Mesendoderm (in vitro differentiated cells): ENCODE measurements at regions not wholly inside any gene's neighbourhood (a gene's known extent, or its start where the extent isn't known, plus 50 kb on each side); places are given as distances from the start of the nearest gene placed in this dataset.

Experiments used
- DNase-seq: peaks from one replicate; pipeline ENCODE4 v3.0.0; 2013
- H2AK5ac ChIP-seq: 2 replicates; pipeline ENCODE4 v1.6.1; 2013; ENCODE audit warnings: low read length, inconsistent platforms
- H2BK120ac ChIP-seq: 2 replicates; pipeline ENCODE4 v1.6.1; 2013; ENCODE audit warnings: low read depth, mild to moderate bottlenecking, low read length, moderate library complexity, mixed read lengths
- H2BK15ac ChIP-seq: replicated peaks from 2 replicates; pipeline ENCODE4 v1.6.1; 2013; ENCODE audit warnings: low read depth, mild to moderate bottlenecking, moderate library complexity
- H2BK5ac ChIP-seq: 2 replicates; pipeline ENCODE4 v1.6.1; 2013; ENCODE audit warnings: low read length, inconsistent platforms
- H3K18ac ChIP-seq: 2 replicates; pipeline ENCODE4 v1.6.1; 2013; ENCODE audit warnings: mild to moderate bottlenecking, low read length, mixed read lengths
- H3K23ac ChIP-seq: one replicate; pipeline ENCODE4 v1.6.1; 2013; ENCODE audit warnings: low read length
- H3K27ac ChIP-seq: 2 replicates; pipeline ENCODE4 v1.5.1; 2013; ENCODE audit warnings: low read depth, mild to moderate bottlenecking, inconsistent platforms, low read length, moderate library complexity
- H3K27me3 ChIP-seq: 2 replicates; pipeline ENCODE4 v1.6.1; 2013; ENCODE audit warnings: low read length, control low read depth, mild to moderate bottlenecking, inconsistent platforms; ENCODE audit not compliant: insufficient read depth, poor library complexity
- H3K36me3 ChIP-seq: 2 replicates; pipeline ENCODE4 v1.6.1; 2013; ENCODE audit warnings: low read length, inconsistent platforms; ENCODE audit not compliant: control insufficient read depth, insufficient read depth
- H3K4ac ChIP-seq: one replicate; pipeline ENCODE4 v1.6.1; 2013; ENCODE audit warnings: low read depth, mild to moderate bottlenecking, low read length, moderate library complexity
- H3K4me1 ChIP-seq: 2 replicates; pipeline ENCODE4 v1.6.1; 2013; ENCODE audit warnings: low read depth, low read length, inconsistent platforms; ENCODE audit not compliant: control insufficient read depth
- H3K4me2 ChIP-seq: 2 replicates; pipeline ENCODE4 v1.6.1; 2013; ENCODE audit warnings: low read length
- H3K4me3 ChIP-seq: 2 replicates; pipeline ENCODE4 v1.5.1; 2013; ENCODE audit warnings: mild to moderate bottlenecking, low read length
- H3K56ac ChIP-seq: one replicate; pipeline ENCODE4 v1.6.1; 2013; ENCODE audit warnings: low read length
- H3K79me1 ChIP-seq: 2 replicates; pipeline ENCODE4 v1.6.1; 2013; ENCODE audit warnings: low read length, inconsistent platforms
- H3K79me2 ChIP-seq: 2 replicates; pipeline ENCODE4 v1.6.1; 2013; ENCODE audit warnings: mild to moderate bottlenecking, low read length; ENCODE audit not compliant: control insufficient read depth, insufficient read depth
- H3K9ac ChIP-seq: 2 replicates; pipeline ENCODE4 v1.6.1; 2013; ENCODE audit warnings: low read length, inconsistent platforms
- H4K5ac ChIP-seq: one replicate; pipeline ENCODE4 v1.6.1; 2013; ENCODE audit warnings: low read length
- H4K8ac ChIP-seq: one replicate; pipeline ENCODE4 v1.6.1; 2013; ENCODE audit warnings: low read depth, mild to moderate bottlenecking, control low read depth, low read length, moderate library complexity
- WGBS: extraction: QIAGEN DNeasy Blood & Tissue Kit; methylation state at CpG from one replicate; pipeline ENCODE4 v1.1.7; 2013; ENCODE audit warnings: low lambda C conversion rate, missing lambda C conversion rate; ENCODE audit not compliant: insufficient coverage; ENCODE audit errors: extremely low coverage; 5-methylcytosine and 5-hydroxymethylcytosine counted together

GRCh38 chr7:130971297-130971696 lies 237.3 kb upstream of the KLF14 start:
- no peak overlapping the region for H3K56ac ChIP-seq
- no peak overlapping the region for H3K9ac ChIP-seq
- no peaks in the 10 kb centered on the region for H3K27me3 ChIP-seq
- no peak overlapping the region for H3K27ac ChIP-seq
- no peaks in the 10 kb centered on the region for H3K4me1 ChIP-seq
- H2BK5ac ChIP-seq, result no peak overlapping the region
- no peaks in the 10 kb centered on the region for H3K79me1 ChIP-seq
- no peak overlapping the region for H3K4me3 ChIP-seq
- H3K23ac ChIP-seq, result no peak overlapping the region
- WGBS, result no CpG with 5 or more reads among the region's 4 CpGs
- no peak overlapping the region for H3K18ac ChIP-seq
- no peak for DNase-seq
- no peak overlapping the region for H4K5ac ChIP-seq
- H3K79me2 ChIP-seq, result no peaks in the 10 kb centered on the region
- H4K8ac ChIP-seq, result no peak overlapping the region
- no peaks in the 10 kb centered on the region for H3K36me3 ChIP-seq
- no peak overlapping the region for H2BK120ac ChIP-seq
- H3K4ac ChIP-seq, result no peak overlapping the region
- no peak overlapping the region for H2BK15ac ChIP-seq
- H2AK5ac ChIP-seq, result no peak overlapping the region
- H3K4me2 ChIP-seq, result no peak overlapping the region

- H2BK15ac ChIP-seq, result no peak overlapping the region
- H3K79me2 ChIP-seq, result no peaks in the 10 kb centered on the region
- no peak overlapping the region for H2BK5ac ChIP-seq
- H3K4ac ChIP-seq, result no peak overlapping the region
- no peak overlapping the region for H4K5ac ChIP-seq
- WGBS, result no CpG with 5 or more reads among the region's 2 CpGs
- no peak for DNase-seq
- H3K23ac ChIP-seq, result no peak overlapping the region
- no peak overlapping the region for H2BK120ac ChIP-seq
- H3K18ac ChIP-seq, result no peak overlapping the region
- H3K4me2 ChIP-seq, result no peak overlapping the region
- H3K27me3 ChIP-seq, result no peaks in the 10 kb centered on the region
- no peak overlapping the region for H3K9ac ChIP-seq
- no peak overlapping the region for H3K4me3 ChIP-seq
- no peaks in the 10 kb centered on the region for H3K79me1 ChIP-seq
- no peaks in the 10 kb centered on the region for H3K4me1 ChIP-seq
- no peak overlapping the region for H4K8ac ChIP-seq
- no peak overlapping the region for H2AK5ac ChIP-seq
- H3K27ac ChIP-seq, result no peak overlapping the region
- no peak overlapping the region for H3K56ac ChIP-seq
- no peaks in the 10 kb centered on the region for H3K36me3 ChIP-seq
Observed at GRCh38 chr7:130972201-130972600, 238.2 kb upstream of the KLF14 start.

GRCh38 chr7:130973637-130974036 lies 239.6 kb upstream of the KLF14 start:
- no peak overlapping the region for H3K4me3 ChIP-seq
- no peak overlapping the region for H4K8ac ChIP-seq
- H3K18ac ChIP-seq, result no peak overlapping the region
- H3K23ac ChIP-seq, result no peak overlapping the region
- H2AK5ac ChIP-seq, result no peak overlapping the region
- no peaks in the 10 kb centered on the region for H3K79me2 ChIP-seq
- H3K4ac ChIP-seq, result no peak overlapping the region
- no peak overlapping the region for H3K4me2 ChIP-seq
- no peak overlapping the region for H3K9ac ChIP-seq
- no peak overlapping the region for H2BK120ac ChIP-seq
- H3K4me1 ChIP-seq, result no peaks in the 10 kb centered on the region
- H3K56ac ChIP-seq, result no peak overlapping the region
- no peak overlapping the region for H2BK5ac ChIP-seq
- H3K27ac ChIP-seq, result no peak overlapping the region
- H4K5ac ChIP-seq, result no peak overlapping the region
- no peaks in the 10 kb centered on the region for H3K36me3 ChIP-seq
- H2BK15ac ChIP-seq, result no peak overlapping the region
- no peaks in the 10 kb centered on the region for H3K79me1 ChIP-seq
- no peaks in the 10 kb centered on the region for H3K27me3 ChIP-seq
- no peak for DNase-seq

- H3K27ac ChIP-seq, result no peak overlapping the region
- H3K9ac ChIP-seq, result no peak overlapping the region
- H3K23ac ChIP-seq, result no peak overlapping the region
- no peak overlapping the region for H4K8ac ChIP-seq
- no peak for DNase-seq
- no peaks in the 10 kb centered on the region for H3K79me1 ChIP-seq
- no CpG with 5 or more reads among the region's 2 CpGs for WGBS
- H3K27me3 ChIP-seq, result no peaks in the 10 kb centered on the region
- H2BK15ac ChIP-seq, result no peak overlapping the region
- no peak overlapping the region for H2BK120ac ChIP-seq
- no peak overlapping the region for H3K4me2 ChIP-seq
- H2AK5ac ChIP-seq, result no peak overlapping the region
- H4K5ac ChIP-seq, result no peak overlapping the region
- no peak overlapping the region for H2BK5ac ChIP-seq
- H3K4me1 ChIP-seq, result no peaks in the 10 kb centered on the region
- no peak overlapping the region for H3K4me3 ChIP-seq
- H3K56ac ChIP-seq, result no peak overlapping the region
- H3K36me3 ChIP-seq, result no peaks in the 10 kb centered on the region
- H3K79me2 ChIP-seq, result no peaks in the 10 kb centered on the region
- no peak overlapping the region for H3K18ac ChIP-seq
- H3K4ac ChIP-seq, result no peak overlapping the region
Observed at GRCh38 chr7:130974169-130974568, 240.2 kb upstream of the KLF14 start.

- H2BK5ac ChIP-seq, result no peak overlapping the region
- no CpG with 5 or more reads among the region's 2 CpGs for WGBS
- H3K4ac ChIP-seq, result no peak overlapping the region
- H3K4me1 ChIP-seq, result no peaks in the 10 kb centered on the region
- no peak for DNase-seq
- H4K8ac ChIP-seq, result no peak overlapping the region
- no peaks in the 10 kb centered on the region for H3K36me3 ChIP-seq
- no peak overlapping the region for H2BK120ac ChIP-seq
- no peak overlapping the region for H3K18ac ChIP-seq
- no peak overlapping the region for H3K23ac ChIP-seq
- H3K4me2 ChIP-seq, result no peak overlapping the region
- H3K4me3 ChIP-seq, result no peak overlapping the region
- no peak overlapping the region for H2AK5ac ChIP-seq
- no peak overlapping the region for H2BK15ac ChIP-seq
- H3K56ac ChIP-seq, result no peak overlapping the region
- H3K27ac ChIP-seq, result no peak overlapping the region
- no peak overlapping the region for H4K5ac ChIP-seq
- H3K79me1 ChIP-seq, result no peaks in the 10 kb centered on the region
- H3K9ac ChIP-seq, result no peak overlapping the region
- H3K27me3 ChIP-seq, result no peaks in the 10 kb centered on the region
- H3K79me2 ChIP-seq, result no peaks in the 10 kb centered on the region
Observed at GRCh38 chr7:130974794-130975193, 240.8 kb upstream of the KLF14 start.

GRCh38 chr7:130975731-130976130 lies 241.7 kb upstream of the KLF14 start:
- Histone ChIP-seq H2BK15ac (no peak overlapping the region), H3K23ac (no peak overlapping the region), H2AK5ac (no peak overlapping the region), H3K36me3 (no peaks in the 10 kb centered on the region), H3K4me3 (no peak overlapping the region), H4K5ac (no peak overlapping the region), H3K79me1 (no peaks in the 10 kb centered on the region), H3K56ac (no peak overlapping the region), H2BK120ac (no peak overlapping the region), H3K27ac (no peak overlapping the region), H4K8ac (no peak overlapping the region), H3K9ac (no peak overlapping the region), H3K4ac (no peak overlapping the region), H3K4me1 (no peaks in the 10 kb centered on the region), H3K4me2 (no peak overlapping the region), H3K79me2 (no peaks in the 10 kb centered on the region), H2BK5ac (no peak overlapping the region), H3K18ac (no peak overlapping the region), H3K27me3 (no peaks in the 10 kb centered on the region)
- DNase-seq, result no peak
- no CpG with 5 or more reads among the region's 5 CpGs for WGBS
